ENCODE measurements at regions not wholly inside any gene's neighbourhood (a gene's known extent, or its start where the extent isn't known, plus 50 kb on each side); places are given as distances from the start of the nearest gene placed in this dataset.
A peak's percentile ranks its signal among the peaks of the same experiment; 100 is the strongest.

DNA sequence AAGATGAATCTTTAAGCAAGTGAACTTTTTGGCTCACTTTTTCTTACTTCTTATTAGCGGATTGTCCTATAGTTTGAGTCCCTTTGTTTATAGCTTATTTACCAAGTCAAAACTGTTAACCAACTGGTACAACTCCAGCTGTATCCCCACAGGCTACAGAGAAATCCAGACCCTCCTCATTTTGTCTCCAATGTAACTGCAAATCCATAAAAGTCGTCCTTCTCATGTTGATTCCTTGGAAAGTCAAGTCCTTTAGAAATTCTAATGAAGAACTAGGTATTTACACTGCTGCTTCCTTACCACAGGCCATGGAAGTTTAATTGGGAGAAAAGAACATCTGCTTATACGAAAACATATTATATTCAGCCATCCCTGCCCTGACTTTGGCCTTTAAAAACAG, 729.1 kb upstream of the NRSN1 start:
- Histone ChIP-seq H3K4me3 (no peak overlapping the region), H3K4me2 (no peak overlapping the region), H3K9me3 (ENCODE audit: low read depth) (no peaks in the 10 kb centered on the region), H3K36me3 (no peaks in the 10 kb centered on the region), H3K79me2 (ENCODE audit: low read depth) (no peaks in the 10 kb centered on the region), H2AFZ (replicated peaks) (peak overlapping the region; percentile 30), H3K27ac (no peak overlapping the region), H3F3A (ENCODE audit: low read depth) (no peaks in the 10 kb centered on the region), H4K20me1 (ENCODE audit: low read depth) (no peaks in the 10 kb centered on the region), H3K9ac (no peak overlapping the region), H3K4me1 (no peaks in the 10 kb centered on the region), H3K27me3 (no peaks in the 10 kb centered on the region)
- Mint-ChIP-seq H3K27ac (no peak overlapping the region), H3K27me3 (ENCODE audit: insufficient read depth, low read depth) (peaks cover 4% of the 10 kb centered on the region), H3K4me1 (peaks cover 12% of the 10 kb centered on the region), H3K36me3 (no peaks in the 10 kb centered on the region), H3K9me3 (no peaks in the 10 kb centered on the region), H3K4me3 (no peak overlapping the region)
- DNase-seq (ENCODE audit: low spot score) = no peak
- TF ChIP-seq, protein P1, sequence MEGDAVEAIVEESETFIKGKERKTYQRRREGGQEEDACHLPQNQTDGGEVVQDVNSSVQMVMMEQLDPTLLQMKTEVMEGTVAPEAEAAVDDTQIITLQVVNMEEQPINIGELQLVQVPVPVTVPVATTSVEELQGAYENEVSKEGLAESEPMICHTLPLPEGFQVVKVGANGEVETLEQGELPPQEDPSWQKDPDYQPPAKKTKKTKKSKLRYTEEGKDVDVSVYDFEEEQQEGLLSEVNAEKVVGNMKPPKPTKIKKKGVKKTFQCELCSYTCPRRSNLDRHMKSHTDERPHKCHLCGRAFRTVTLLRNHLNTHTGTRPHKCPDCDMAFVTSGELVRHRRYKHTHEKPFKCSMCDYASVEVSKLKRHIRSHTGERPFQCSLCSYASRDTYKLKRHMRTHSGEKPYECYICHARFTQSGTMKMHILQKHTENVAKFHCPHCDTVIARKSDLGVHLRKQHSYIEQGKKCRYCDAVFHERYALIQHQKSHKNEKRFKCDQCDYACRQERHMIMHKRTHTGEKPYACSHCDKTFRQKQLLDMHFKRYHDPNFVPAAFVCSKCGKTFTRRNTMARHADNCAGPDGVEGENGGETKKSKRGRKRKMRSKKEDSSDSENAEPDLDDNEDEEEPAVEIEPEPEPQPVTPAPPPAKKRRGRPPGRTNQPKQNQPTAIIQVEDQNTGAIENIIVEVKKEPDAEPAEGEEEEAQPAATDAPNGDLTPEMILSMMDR (IDR thresholded peaks at IDR 0.05) = no peak
- TF ChIP-seq EZH2 (IDR thresholded peaks at IDR 0.05) = no peak
- no peak for TF ChIP-seq EZH2phosphoT487 (IDR thresholded peaks at IDR 0.05)

DNA sequence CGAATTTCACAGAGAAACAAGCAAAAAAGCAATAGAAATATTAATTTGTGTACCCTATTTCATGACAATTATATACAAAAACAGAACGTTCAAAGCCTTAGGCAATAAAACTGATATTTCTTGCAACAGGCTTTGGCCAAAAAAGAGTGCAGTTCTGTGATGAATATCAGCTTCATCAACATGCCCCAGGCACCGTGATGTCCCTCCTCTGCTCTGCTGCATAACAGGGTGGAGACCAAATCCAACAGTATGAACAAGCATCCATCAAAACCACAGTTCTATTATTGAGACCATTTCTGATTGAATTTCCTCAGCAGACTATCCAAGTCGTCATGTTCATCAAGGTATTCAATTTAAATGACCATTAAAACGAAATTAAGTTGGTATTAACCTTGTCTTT, 722.6 kb upstream of the NRSN1 start:
- Histone ChIP-seq H3K79me2 (ENCODE audit: low read depth) (no peaks in the 10 kb centered on the region), H2AFZ (replicated peaks) (no peak overlapping the region), H3K4me1 (no peaks in the 10 kb centered on the region), H3F3A (ENCODE audit: low read depth) (no peaks in the 10 kb centered on the region), H3K27me3 (no peaks in the 10 kb centered on the region), H4K20me1 (ENCODE audit: low read depth) (no peaks in the 10 kb centered on the region), H3K4me2 (no peak overlapping the region), H3K4me3 (no peak overlapping the region), H3K27ac (no peak overlapping the region), H3K9ac (no peak overlapping the region), H3K9me3 (ENCODE audit: low read depth) (no peaks in the 10 kb centered on the region), H3K36me3 (no peaks in the 10 kb centered on the region)
- H3K36me3 Mint-ChIP-seq = no peaks in the 10 kb centered on the region
- H3K4me3 Mint-ChIP-seq = no peak overlapping the region
- no peak overlapping the region for H3K27ac Mint-ChIP-seq
- no peaks in the 10 kb centered on the region for H3K4me1 Mint-ChIP-seq
- H3K27me3 Mint-ChIP-seq (ENCODE audit: insufficient read depth, low read depth) = peaks cover 4% of the 10 kb centered on the region
- no peaks in the 10 kb centered on the region for H3K9me3 Mint-ChIP-seq
- TF ChIP-seq EZH2phosphoT487 (IDR thresholded peaks at IDR 0.05) (no peak), EZH2 (IDR thresholded peaks at IDR 0.05) (no peak)
- TF ChIP-seq, protein P1 (IDR thresholded peaks at IDR 0.05) = no peak
- DNase-seq (ENCODE audit: low spot score) = no peak

DNA sequence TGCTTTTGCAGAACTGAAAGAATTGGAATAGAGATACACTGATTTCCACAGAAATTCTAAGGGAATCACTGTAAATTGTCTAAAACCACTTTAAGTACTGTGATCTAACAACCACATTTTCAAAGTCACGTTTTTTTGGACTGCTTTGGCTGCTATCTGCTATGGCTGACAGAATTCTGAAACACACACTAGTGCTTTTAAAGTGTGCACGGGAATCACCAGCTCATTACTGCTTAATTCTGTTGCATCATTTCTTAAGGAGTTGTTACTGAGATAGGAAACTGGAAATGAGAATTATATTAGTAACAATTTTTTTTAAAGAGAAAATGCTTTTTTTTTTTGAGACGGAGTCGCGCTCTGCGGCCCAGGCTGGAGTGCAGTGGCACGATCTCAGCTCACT, 716.5 kb upstream of the NRSN1 start:
- TF ChIP-seq, protein P1 (IDR thresholded peaks at IDR 0.05) = no peak
- TF ChIP-seq EZH2 (IDR thresholded peaks at IDR 0.05) = no peak
- no peak for TF ChIP-seq EZH2phosphoT487 (IDR thresholded peaks at IDR 0.05)

More for the DNA sequence above, 716.5 kb upstream of the NRSN1 start:
- Histone ChIP-seq H3K27ac (no peak overlapping the region), H3K4me2 (no peak overlapping the region), H3K79me2 (ENCODE audit: low read depth) (no peaks in the 10 kb centered on the region), H2AFZ (replicated peaks) (no peak overlapping the region), H3K27me3 (no peaks in the 10 kb centered on the region), H3K4me3 (no peak overlapping the region), H3K4me1 (no peaks in the 10 kb centered on the region), H4K20me1 (ENCODE audit: low read depth) (no peaks in the 10 kb centered on the region), H3K36me3 (no peaks in the 10 kb centered on the region), H3K9me3 (ENCODE audit: low read depth) (no peaks in the 10 kb centered on the region), H3K9ac (no peak overlapping the region), H3F3A (ENCODE audit: low read depth) (no peaks in the 10 kb centered on the region)
- H3K27ac Mint-ChIP-seq = no peak overlapping the region
- no peaks in the 10 kb centered on the region for H3K36me3 Mint-ChIP-seq
- H3K9me3 Mint-ChIP-seq = no peaks in the 10 kb centered on the region
- no peaks in the 10 kb centered on the region for H3K27me3 Mint-ChIP-seq (ENCODE audit: insufficient read depth, low read depth)
- DNase-seq (ENCODE audit: low spot score) = no peak
- H3K4me3 Mint-ChIP-seq = no peak overlapping the region
- H3K4me1 Mint-ChIP-seq = peaks cover 3% of the 10 kb centered on the region

All from neural progenitor cell (in vitro differentiated cells).